Panc1 (cell line): ENCODE measurements at regions not wholly inside any gene's neighbourhood (a gene's known extent, or its start where the extent isn't known, plus 50 kb on each side); places are given as distances from the start of the nearest gene placed in this dataset.

Experiments
- ATAC-seq: fragments of 200-7000 bp; cut with Tn5 transposase; 2 replicates; pipeline ENCODE4 v1.9.1; 2020; ENCODE audit warnings: mild to moderate bottlenecking, moderate library complexity
- BruUV-seq: library from RNA; stranded (reverse); fragments of 400-500 nt; replicated peaks from 2 replicates; lab custom pipeline; 2021; lab: Mats Ljungman, UMichigan
- CTCF ChIA-PET: fragments of 300-600 bp; sonication (Branson Sonifier 250); formaldehyde crosslinking; loops from one replicate; lab custom pipeline; 2022; ENCODE audit warnings: antibody characterized with exemption; lab: Charles Lee
- POLR2A ChIA-PET: fragments of 300-600 bp; sonication (Branson Sonifier 250); formaldehyde crosslinking; loops from one replicate; lab custom pipeline; 2022; ENCODE audit warnings: antibody characterized with exemption; lab: Charles Lee
- DNase-seq: peaks from one replicate; pipeline ENCODE4 v3.0.0-alpha.2; 2010; ENCODE audit warnings: low read depth, low spot score
- H3K27ac ChIP-seq: 2 replicates; pipeline ENCODE4 v1.5.1; 2011; ENCODE audit warnings: mild to moderate bottlenecking, low read length, inconsistent platforms
- H3K27me3 ChIP-seq: fragments of 200-500 bp; sonication (Bioruptor generic); 2 replicates; pipeline ENCODE4 v1.6.0; 2014; ENCODE audit warnings: low read length, inconsistent platforms; ENCODE audit not compliant: control insufficient read depth, insufficient read depth
- H3K36me3 ChIP-seq: fragments of 200-500 bp; sonication (Bioruptor generic); 2 replicates; pipeline ENCODE4 v1.5.1; 2014; ENCODE audit warnings: inconsistent platforms, mild to moderate bottlenecking, low read length, moderate library complexity; ENCODE audit not compliant: control insufficient read depth, insufficient read depth
- H3K4me1 ChIP-seq: 2 replicates; pipeline ENCODE4 v1.5.1; 2011; ENCODE audit warnings: inconsistent platforms, mild to moderate bottlenecking, low read length, moderate library complexity; ENCODE audit not compliant: control insufficient read depth, insufficient read depth
- H3K4me3 ChIP-seq, 2 experiments: 2 replicates each; pipeline ENCODE4 v1.5.1; 2011 to 2012; ENCODE audit warnings: low read depth in 2 of 2, low read length in 2 of 2, mild to moderate bottlenecking in 2 of 2, inconsistent platforms in 1 of 2, moderate library complexity in 1 of 2
- H3K9me3 ChIP-seq: fragments of 200-500 bp; sonication (Bioruptor generic); 2 replicates; pipeline ENCODE4 v1.5.1; 2014; ENCODE audit warnings: low read depth, mild to moderate bottlenecking, inconsistent platforms, low read length, moderate library complexity; ENCODE audit not compliant: control insufficient read depth, insufficient read depth
- POLR2AphosphoS5 ChIP-seq: IDR thresholded peaks from 2 replicates; pipeline ENCODE4 v1.6.1; 2012; ENCODE audit warnings: mild to moderate bottlenecking, low read depth, low read length, moderate library complexity
- REST ChIP-seq, 2 experiments: IDR thresholded peaks; 2 replicates each; pipeline ENCODE4 v1.6.1; 2011 to 2012; ENCODE audit warnings: low read depth in 2 of 2, control low read depth in 1 of 2, low read length in 1 of 2, mild to moderate bottlenecking in 1 of 2, moderate library complexity in 1 of 2; ENCODE audit not compliant: insufficient read depth in 1 of 2
- SIN3A ChIP-seq: IDR thresholded peaks from 2 replicates; pipeline ENCODE4 v1.6.1; 2012; ENCODE audit warnings: low read depth, mild to moderate bottlenecking, low read length, moderate library complexity, borderline replicate concordance; ENCODE audit not compliant: insufficient read depth
- TCF7L2 ChIP-seq: IDR thresholded peaks from 2 replicates; pipeline ENCODE4 v1.6.1; 2011; ENCODE audit warnings: mild to moderate bottlenecking, low read depth, low read length, inconsistent platforms
- in situ Hi-C: cut with HindIII; loops from 2 replicates; pipeline ENCODE4 v1.10.0; 2016; ENCODE audit warnings: low sequenced_read_pairs, low pct_unique_long_range_greater_than_20kb
- intact Hi-C: fragments of 100-400 bp; cut with micrococcal nuclease; formaldehyde crosslinking; loops from one replicate; pipeline ENCODE4 v1.10.0; 2022; ENCODE audit not compliant: unreplicated experiment
- TF ChIP-seq, protein P1 (sequence below): fragments of 450-650 bp; IDR thresholded peaks from 2 replicates; pipeline ENCODE4 v1.5.1; 2017; ENCODE audit warnings: mild to moderate bottlenecking

DNA sequence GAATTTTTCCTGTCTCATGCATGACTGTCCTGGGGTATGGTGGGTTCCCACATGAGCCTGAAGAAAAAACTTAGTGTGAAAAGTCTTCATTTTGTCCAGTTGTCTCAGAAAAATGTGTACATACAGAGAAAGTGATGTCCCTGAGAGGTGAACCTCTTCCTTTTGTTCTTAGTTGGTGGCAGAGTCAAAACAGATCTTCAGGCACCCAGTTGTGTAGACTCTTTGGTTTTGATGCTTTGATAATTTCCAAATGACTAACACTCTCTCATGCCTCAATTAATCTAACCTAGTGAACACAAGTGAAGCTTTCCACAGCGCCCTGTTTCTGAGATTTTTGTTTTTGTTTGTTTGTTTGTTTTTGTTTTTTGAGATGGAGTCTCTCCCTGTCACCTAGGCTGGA lies 273.5 kb downstream of the PIK3C3 start:
- no peak for TF ChIP-seq SIN3A
- no peak for TF ChIP-seq TCF7L2
- Histone ChIP-seq H3K36me3 (no peaks in the 10 kb centered on the region), H3K9me3 (no peaks in the 10 kb centered on the region), H3K27me3 (no peaks in the 10 kb centered on the region), H3K4me1 (no peaks in the 10 kb centered on the region), H3K4me3 (no peak overlapping the region), H3K27ac (no peak overlapping the region)
- ChIA-PET CTCF (no interaction called here), POLR2A (no interaction called here)
- in situ Hi-C loops = no loop called here
- no TSS peak for BruUV-seq
- ATAC-seq (no peak), DNase-seq (no peak)
- intact Hi-C loops = no loop called here

- Histone ChIP-seq H3K27me3 (no peaks in the 10 kb centered on the region), H3K9me3 (no peaks in the 10 kb centered on the region), H3K36me3 (no peaks in the 10 kb centered on the region), H3K4me3 (no peak overlapping the region), H3K4me1 (no peaks in the 10 kb centered on the region), H3K27ac (no peak overlapping the region)
- no peak for ATAC-seq
- no peak for TF ChIP-seq REST (IDR thresholded peaks at IDR 0.05; ENCODE audit: insufficient read depth in 1 of 2, low read depth in 2 of 2, low read length in 1 of 2)
- TF ChIP-seq, protein P1, sequence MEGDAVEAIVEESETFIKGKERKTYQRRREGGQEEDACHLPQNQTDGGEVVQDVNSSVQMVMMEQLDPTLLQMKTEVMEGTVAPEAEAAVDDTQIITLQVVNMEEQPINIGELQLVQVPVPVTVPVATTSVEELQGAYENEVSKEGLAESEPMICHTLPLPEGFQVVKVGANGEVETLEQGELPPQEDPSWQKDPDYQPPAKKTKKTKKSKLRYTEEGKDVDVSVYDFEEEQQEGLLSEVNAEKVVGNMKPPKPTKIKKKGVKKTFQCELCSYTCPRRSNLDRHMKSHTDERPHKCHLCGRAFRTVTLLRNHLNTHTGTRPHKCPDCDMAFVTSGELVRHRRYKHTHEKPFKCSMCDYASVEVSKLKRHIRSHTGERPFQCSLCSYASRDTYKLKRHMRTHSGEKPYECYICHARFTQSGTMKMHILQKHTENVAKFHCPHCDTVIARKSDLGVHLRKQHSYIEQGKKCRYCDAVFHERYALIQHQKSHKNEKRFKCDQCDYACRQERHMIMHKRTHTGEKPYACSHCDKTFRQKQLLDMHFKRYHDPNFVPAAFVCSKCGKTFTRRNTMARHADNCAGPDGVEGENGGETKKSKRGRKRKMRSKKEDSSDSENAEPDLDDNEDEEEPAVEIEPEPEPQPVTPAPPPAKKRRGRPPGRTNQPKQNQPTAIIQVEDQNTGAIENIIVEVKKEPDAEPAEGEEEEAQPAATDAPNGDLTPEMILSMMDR = no peak
- ChIA-PET CTCF (no interaction called here), POLR2A (no interaction called here)
- BruUV-seq = no TSS peak
- in situ Hi-C loops (no loop called here), intact Hi-C loops (no loop called here)
- no peak for DNase-seq
Observed at GRCh38 chr18:42229211-42230210, 274.5 kb downstream of the PIK3C3 start.

DNA sequence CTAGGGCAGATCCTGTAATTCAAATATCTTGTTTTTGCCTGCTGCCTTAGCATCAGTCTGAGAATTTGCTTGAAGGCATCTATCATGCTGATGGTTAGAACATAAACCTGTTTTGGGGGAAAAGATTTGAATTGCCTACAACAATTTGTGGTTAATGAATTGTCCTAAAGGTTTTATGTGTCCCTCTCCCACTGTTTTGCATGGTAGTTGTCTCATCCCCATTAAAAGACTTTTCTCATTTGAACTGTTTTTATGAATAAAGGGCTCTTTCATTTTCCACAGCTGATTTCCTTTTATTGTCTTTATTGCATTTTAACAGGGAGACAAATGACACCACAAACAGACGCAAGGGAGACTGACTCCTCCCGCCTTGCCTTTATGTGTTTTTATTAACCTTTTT lies 275.6 kb downstream of the PIK3C3 start:
- in situ Hi-C loops (no loop called here), intact Hi-C loops (no loop called here)
- CTCF ChIA-PET = no interaction called here

More for the DNA sequence above, 275.6 kb downstream of the PIK3C3 start:
- Histone ChIP-seq H3K4me1 (no peaks in the 10 kb centered on the region), H3K4me3 (no peak overlapping the region), H3K27ac (no peak overlapping the region), H3K27me3 (no peaks in the 10 kb centered on the region), H3K9me3 (no peaks in the 10 kb centered on the region), H3K36me3 (no peaks in the 10 kb centered on the region)
- TF ChIP-seq SIN3A (no peak), REST (IDR thresholded peaks at IDR 0.05; ENCODE audit: insufficient read depth in 1 of 2, low read depth in 2 of 2, low read length in 1 of 2) (no peak), TCF7L2 (no peak), POLR2AphosphoS5 (no peak)
- TF ChIP-seq, protein P1 = no peak
- DNase-seq = no peak
- POLR2A ChIA-PET = no interaction called here
- no peak for ATAC-seq
- no TSS peak for BruUV-seq
